GM23338 (cell line): ENCODE measurements at regions not wholly inside any gene's neighbourhood (a gene's known extent, or its start where the extent isn't known, plus 50 kb on each side); places are given as distances from the start of the nearest gene placed in this dataset.

Source experiments
- ATAC-seq: fragments of 200-7000 bp; cut with Tn5 transposase; 3 replicates; pipeline ENCODE4 v1.9.1; 2020
- DNase-seq: peaks from one replicate; pipeline ENCODE4 v3.0.0-alpha.2; 2015; ENCODE audit warnings: low spot score
- H2AFZ ChIP-seq: fragments of 200-600 bp; sonication (generic); 2 replicates; pipeline ENCODE4 v1.8.0; 2016; ENCODE audit warnings: antibody characterized with exemption, mild to moderate bottlenecking, moderate library complexity
- H3F3A ChIP-seq: fragments of 200-600 bp; sonication (generic); replicated peaks from 2 replicates; pipeline ENCODE4 v1.8.0; 2017; ENCODE audit warnings: antibody characterized with exemption, mixed run types, low read depth
- H3K27ac ChIP-seq: fragments of 200-600 bp; sonication (generic); 2 replicates; pipeline ENCODE4 v1.6.1; 2016; ENCODE audit warnings: low read depth
- H3K27me3 ChIP-seq: fragments of 200-600 bp; sonication (generic); 2 replicates; pipeline ENCODE4 v1.8.0; 2016; ENCODE audit warnings: mild to moderate bottlenecking, mixed run types, moderate library complexity; ENCODE audit not compliant: insufficient read depth
- H3K36me3 ChIP-seq: fragments of 200-600 bp; sonication (generic); 2 replicates; pipeline ENCODE4 v1.8.0; 2016; ENCODE audit warnings: mild to moderate bottlenecking; ENCODE audit not compliant: insufficient read depth
- H3K4me1 ChIP-seq: fragments of 200-600 bp; sonication (generic); 2 replicates; pipeline ENCODE4 v1.8.0; 2016; ENCODE audit warnings: mild to moderate bottlenecking, moderate library complexity; ENCODE audit not compliant: insufficient read depth
- H3K4me2 ChIP-seq: fragments of 200-600 bp; sonication (generic); 2 replicates; pipeline ENCODE4 v1.7.1; 2017; ENCODE audit warnings: mixed run types
- H3K4me3 ChIP-seq: fragments of 200-600 bp; sonication (generic); 2 replicates; pipeline ENCODE4 v1.6.1; 2016; ENCODE audit warnings: mixed run types
- H3K79me2 ChIP-seq: fragments of 200-600 bp; sonication (generic); replicated peaks from 2 replicates; pipeline ENCODE4 v1.8.0; 2017; ENCODE audit warnings: mild to moderate bottlenecking; ENCODE audit not compliant: insufficient read depth
- H3K9me2 ChIP-seq: fragments of 200-600 bp; sonication (generic); 2 replicates; pipeline ENCODE4 v1.8.0; 2017; ENCODE audit not compliant: insufficient read depth
- H4K20me1 ChIP-seq: fragments of 200-600 bp; sonication (generic); replicated peaks from 2 replicates; pipeline ENCODE4 v1.8.0; 2017; ENCODE audit warnings: mild to moderate bottlenecking; ENCODE audit not compliant: insufficient read depth
- H3K27ac Mint-ChIP-seq: 2 replicates; pipeline ENCODE4 v1.8.0; 2020; ENCODE audit warnings: inconsistent platforms, mild to moderate bottlenecking, moderate library complexity, mixed read lengths
- H3K27me3 Mint-ChIP-seq: 3 replicates; pipeline ENCODE4 v1.8.0; 2022; ENCODE audit warnings: low read depth, mild to moderate bottlenecking, moderate library complexity, mixed read lengths, inconsistent platforms; ENCODE audit not compliant: insufficient read depth, poor library complexity
- H3K36me3 Mint-ChIP-seq: 3 replicates; pipeline ENCODE4 v1.8.0; 2021; ENCODE audit warnings: low read depth, mild to moderate bottlenecking, inconsistent platforms, moderate library complexity, mixed read lengths
- H3K4me1 Mint-ChIP-seq: 3 replicates; pipeline ENCODE4 v1.8.0; 2020; ENCODE audit warnings: mild to moderate bottlenecking, inconsistent platforms, mixed read lengths
- H3K4me3 Mint-ChIP-seq: 3 replicates; pipeline ENCODE4 v1.8.0; 2021; ENCODE audit warnings: moderate library complexity, mild to moderate bottlenecking, inconsistent platforms, mixed read lengths
- H3K9me3 Mint-ChIP-seq: 3 replicates; pipeline ENCODE4 v1.8.0; 2020; ENCODE audit warnings: moderate library complexity, mild to moderate bottlenecking, inconsistent platforms, mixed read lengths
- CREB1 ChIP-seq: fragments of 250-450 bp; sonication (Bioruptor Pico); IDR thresholded peaks from 2 replicates; pipeline ENCODE4 v1.5.0; 2020; ENCODE audit warnings: low read depth, mild to moderate bottlenecking, moderate library complexity
- CTCF ChIP-seq, 2 experiments: fragments of 200-600 bp in 1 of 2; sonication (generic) in 1 of 2; conservative IDR thresholded peaks; 2 replicates each; pipeline versions ENCODE4 v1.5.1 to v1.6.1; 2016 to 2017; ENCODE audit warnings: antibody characterized with exemption in 2 of 2, low read depth in 2 of 2, mild to moderate bottlenecking in 2 of 2, moderate library complexity in 1 of 2
- ETS1 ChIP-seq: IDR thresholded peaks from 2 replicates; pipeline ENCODE4 v1.6.1; 2016; ENCODE audit warnings: antibody characterized with exemption
- EZH2 ChIP-seq: fragments of 200-600 bp; sonication (generic); IDR thresholded peaks from one replicate; pipeline ENCODE4 v1.8.0; 2017; ENCODE audit warnings: antibody characterized with exemption, mild to moderate bottlenecking, low read depth; ENCODE audit not compliant: unreplicated experiment
- EZH2phosphoT487 ChIP-seq: fragments of 200-600 bp; sonication (generic); IDR thresholded peaks from one replicate; pipeline ENCODE4 v1.8.1; 2018; ENCODE audit warnings: antibody characterized with exemption; ENCODE audit not compliant: unreplicated experiment
- JUNB ChIP-seq: IDR thresholded peaks from one replicate; pipeline ENCODE4 v1.6.1; 2016; ENCODE audit warnings: antibody characterized with exemption; ENCODE audit not compliant: unreplicated experiment
- NANOG ChIP-seq: IDR thresholded peaks from 2 replicates; pipeline ENCODE4 v1.6.1; 2016; ENCODE audit warnings: antibody characterized with exemption, borderline replicate concordance
- POLR2AphosphoS5 ChIP-seq: IDR thresholded peaks from 2 replicates; pipeline ENCODE4 v1.6.1; 2016; ENCODE audit warnings: antibody characterized with exemption, low read depth
- REST ChIP-seq: IDR thresholded peaks from one replicate; pipeline ENCODE4 v1.6.1; 2018; ENCODE audit warnings: antibody characterized with exemption; ENCODE audit not compliant: unreplicated experiment
- STAT1 ChIP-seq: IDR thresholded peaks from one replicate; pipeline ENCODE4 v1.6.1; 2016; ENCODE audit warnings: antibody characterized with exemption; ENCODE audit not compliant: unreplicated experiment
- ZNF114 ChIP-seq: fragments of 250-450 bp; sonication (Bioruptor Pico); IDR thresholded peaks from 2 replicates; pipeline ENCODE4 v1.5.0; 2020; ENCODE audit warnings: mild to moderate bottlenecking, moderate library complexity
- ZNF331 ChIP-seq: fragments of 250-450 bp; sonication (Bioruptor Pico); IDR thresholded peaks from 2 replicates; pipeline ENCODE4 v1.5.0; 2020; ENCODE audit warnings: low read depth, mild to moderate bottlenecking, moderate library complexity
- ZNF462 ChIP-seq: fragments of 250-450 bp; sonication (Bioruptor Pico); IDR thresholded peaks from 2 replicates; pipeline ENCODE4 v1.5.0; 2020; ENCODE audit warnings: mild to moderate bottlenecking, moderate library complexity

DNA sequence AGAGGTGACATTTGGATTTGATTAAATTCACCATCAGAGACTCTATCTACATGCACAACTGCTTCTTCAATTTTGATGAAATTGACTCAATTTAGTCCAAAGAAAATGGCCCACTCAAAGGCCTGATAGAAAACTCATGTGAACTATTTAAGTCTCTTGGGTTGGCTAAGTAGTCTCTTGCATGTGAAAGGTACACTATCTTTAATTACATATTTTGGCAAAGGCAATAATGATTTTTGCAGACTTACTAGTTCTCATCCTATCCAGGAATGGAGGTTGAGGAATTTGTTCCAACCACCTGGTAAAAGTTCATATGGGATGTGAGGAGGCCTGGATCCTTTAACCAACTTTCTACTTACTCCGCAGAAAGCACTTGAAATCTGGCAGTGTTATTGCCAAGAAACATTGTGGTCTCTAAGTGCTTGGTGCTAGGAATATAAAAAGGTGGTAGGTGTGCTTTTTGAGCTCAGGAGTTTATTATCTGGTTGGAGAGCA lies 618.6 kb upstream of the MKI67 start:
- TF ChIP-seq ZNF462 (CRISPR knock-in tag) (no peak), CREB1 (no peak), ETS1 (no peak), POLR2AphosphoS5 (no peak), CTCF (conservative IDR thresholded peaks at IDR 0.05; ENCODE audit: low read depth in 2 of 2) (no peak), EZH2phosphoT487 (no peak), NANOG (no peak), JUNB (no peak), ZNF114 (no peak), REST (no peak), EZH2 (no peak), ZNF331 (CRISPR knock-in tag) (no peak), STAT1 (no peak)
- DNase-seq (no peak), ATAC-seq (no peak)
- Mint-ChIP-seq H3K27ac (no peak overlapping the region), H3K4me1 (peaks cover 36% of the 10 kb centered on the region), H3K9me3 (no peaks in the 10 kb centered on the region), H3K4me3 (no peak overlapping the region), H3K36me3 (no peaks in the 10 kb centered on the region), H3K27me3 (no peaks in the 10 kb centered on the region)
- no peaks in the 10 kb centered on the region for H3F3A ChIP-seq
- H3K27ac ChIP-seq: no peak overlapping the region
- H2AFZ ChIP-seq: no peak overlapping the region
- H3K4me2 ChIP-seq: no peak overlapping the region
- no peaks in the 10 kb centered on the region for H3K36me3 ChIP-seq
- H3K4me3 ChIP-seq: no peak overlapping the region
- no peaks in the 10 kb centered on the region for H4K20me1 ChIP-seq
- H3K9me2 ChIP-seq: no peaks in the 10 kb centered on the region
- H3K79me2 ChIP-seq: no peaks in the 10 kb centered on the region
- no peaks in the 10 kb centered on the region; the same call in 1 of the 2 replicates for H3K4me1 ChIP-seq
- H3K27me3 ChIP-seq: no peaks in the 10 kb centered on the region
